ENCODE measurements at regions not wholly inside any gene's neighbourhood (a gene's known extent, or its start where the extent isn't known, plus 50 kb on each side); places are given as distances from the start of the nearest gene placed in this dataset.
A peak's percentile ranks its signal among the peaks of the same experiment; 100 is the strongest.

DNA sequence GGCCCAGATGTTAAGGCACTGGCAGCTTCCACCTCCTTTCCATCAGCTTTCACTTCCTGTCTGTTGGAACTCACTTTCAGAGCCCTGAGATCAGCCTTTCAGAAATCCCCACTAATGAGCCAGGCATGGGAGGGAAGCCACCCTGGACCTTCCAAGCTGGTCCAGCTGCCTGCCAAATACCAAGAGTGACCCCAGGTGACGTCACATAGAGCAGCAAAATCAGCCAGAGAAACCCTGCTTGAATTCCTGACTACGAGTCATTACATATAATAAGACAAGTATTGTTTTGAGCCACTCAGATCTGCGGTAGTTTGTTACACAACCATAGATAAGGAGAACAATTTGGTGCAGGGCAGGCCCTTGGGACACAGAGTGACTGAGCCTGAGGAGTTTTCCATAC is 556.0 kb upstream of the JAG1 start:
- peak; percentile 61 for DNase-seq

DNA sequence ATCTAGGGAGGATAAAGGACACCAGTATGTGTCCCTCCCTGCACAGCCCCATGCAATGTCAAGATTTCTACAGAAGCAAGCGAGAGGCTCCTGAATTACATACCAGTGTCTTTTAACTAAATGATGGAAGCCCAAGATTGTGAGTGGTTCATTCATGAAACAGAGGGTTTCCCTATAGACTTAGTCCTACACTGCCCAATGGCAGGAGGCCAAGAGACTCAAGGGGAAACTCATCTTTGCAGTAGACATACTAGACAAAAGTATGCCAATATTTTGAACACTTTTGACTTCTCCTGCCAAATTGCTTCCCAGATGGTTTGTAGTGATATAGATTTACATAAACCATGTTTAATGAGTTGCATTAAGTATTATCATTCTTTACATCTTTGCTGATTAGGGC is 557.2 kb upstream of the JAG1 start:
- DNase-seq = no peak

DNA sequence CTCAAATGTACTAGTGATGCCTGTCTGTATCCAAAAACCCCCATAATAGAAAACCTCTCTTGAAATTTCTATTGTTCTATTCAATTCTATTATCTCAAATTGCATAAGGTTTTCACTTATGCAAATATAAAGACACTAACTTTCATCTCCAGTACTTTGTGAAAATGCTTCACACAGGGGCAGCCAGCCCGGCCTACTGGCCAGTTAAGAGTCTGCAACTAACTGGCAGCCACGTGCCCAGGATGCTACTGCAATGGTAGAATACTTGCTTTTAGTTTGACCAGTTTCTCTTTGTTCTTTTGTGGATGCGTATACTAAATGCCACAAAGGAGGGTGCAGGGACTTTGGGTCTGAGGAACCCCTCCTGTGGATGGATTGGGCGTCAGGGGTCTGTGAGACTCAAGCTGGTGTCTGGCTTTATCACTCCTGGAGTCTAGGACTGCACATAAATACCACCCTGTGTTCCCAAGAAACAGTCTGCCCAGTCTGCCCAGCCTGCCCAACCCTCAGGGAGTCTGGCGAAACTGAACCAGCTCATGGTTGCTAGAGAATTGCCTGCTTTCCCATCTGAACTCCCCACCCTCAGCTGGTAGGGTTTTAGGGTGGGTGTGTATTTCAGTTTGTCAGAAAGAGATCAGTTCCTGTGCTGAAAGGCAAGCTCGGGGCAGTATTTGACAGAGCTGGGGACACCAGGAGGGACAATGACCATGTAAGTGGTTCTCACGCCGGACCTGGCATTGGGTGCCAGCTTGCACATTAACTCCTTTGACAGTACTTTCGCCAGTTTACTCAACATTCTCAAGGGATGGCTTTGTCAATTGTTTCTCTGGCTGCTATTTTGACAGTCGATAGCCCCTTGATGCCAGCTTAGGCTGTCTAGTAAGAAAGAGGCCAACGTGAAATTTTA is 558.2 kb upstream of the JAG1 start:
- DNase-seq = no peak

DNA sequence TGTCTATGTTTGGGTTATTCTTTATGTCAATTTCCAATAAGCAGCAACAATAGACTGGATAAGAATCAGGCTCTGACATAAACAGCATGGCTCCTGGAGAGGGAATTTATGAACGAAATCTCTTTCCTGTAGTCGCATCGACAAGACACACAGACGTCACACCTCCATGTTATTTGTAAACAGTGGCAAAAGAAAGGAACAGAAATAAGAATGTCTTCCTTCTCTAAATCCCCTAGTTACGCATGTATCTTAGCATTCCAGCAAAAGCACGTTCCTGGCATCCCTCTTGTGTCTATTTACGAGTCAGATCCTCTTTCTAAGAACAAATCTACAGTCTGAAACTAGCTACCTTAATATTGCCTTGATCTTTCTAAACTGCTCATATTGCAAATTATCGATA is 559.1 kb upstream of the JAG1 start:
- no peak for DNase-seq

- no peak for DNase-seq
These were observed 560.4 kb upstream of the JAG1 start for GRCh38 chr20:11234181-11234580.

DNA sequence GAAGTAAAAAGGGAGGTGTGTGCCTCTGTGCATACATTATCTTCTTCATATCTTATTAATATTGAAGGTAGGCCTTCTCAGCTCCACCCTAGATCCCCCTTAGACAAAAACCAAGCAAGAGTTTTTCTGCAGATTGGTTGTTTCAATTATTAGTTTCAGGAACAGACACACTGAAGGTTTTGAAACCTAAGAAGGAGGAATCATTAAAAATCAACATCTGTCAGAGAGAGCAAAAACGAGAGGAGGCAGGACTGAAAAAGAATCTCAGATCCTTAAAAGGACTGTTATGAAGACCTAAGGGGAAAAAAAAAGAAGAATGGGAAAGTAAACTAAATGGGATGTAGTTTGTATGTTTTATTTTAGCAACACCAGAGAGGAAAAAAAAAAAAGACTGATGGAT is 560.8 kb upstream of the JAG1 start:
- DNase-seq = no peak

GRCh38 chr20:11235058-11235457 is 561.3 kb upstream of the JAG1 start:
- no peak for DNase-seq

DNA sequence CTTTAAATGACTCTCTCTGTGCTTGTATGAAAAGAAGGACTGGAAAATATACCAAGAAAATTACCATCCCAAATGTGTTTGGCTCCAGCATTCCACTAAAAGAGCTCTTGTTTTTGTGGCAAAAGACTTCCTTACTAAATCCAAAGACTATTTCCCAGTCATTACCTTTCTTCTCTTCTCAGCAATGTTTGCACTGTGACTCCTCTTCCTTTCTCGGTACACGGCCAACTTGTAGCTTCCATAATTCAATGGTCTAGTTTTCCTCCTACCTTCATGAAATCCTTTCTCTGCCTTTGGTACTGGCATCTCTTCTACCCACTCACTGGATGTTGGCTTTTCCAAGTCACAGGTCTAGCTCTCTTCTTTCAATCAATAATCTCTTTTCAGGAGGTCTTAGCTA is 568.5 kb upstream of the JAG1 start:
- no peak for DNase-seq

DNA sequence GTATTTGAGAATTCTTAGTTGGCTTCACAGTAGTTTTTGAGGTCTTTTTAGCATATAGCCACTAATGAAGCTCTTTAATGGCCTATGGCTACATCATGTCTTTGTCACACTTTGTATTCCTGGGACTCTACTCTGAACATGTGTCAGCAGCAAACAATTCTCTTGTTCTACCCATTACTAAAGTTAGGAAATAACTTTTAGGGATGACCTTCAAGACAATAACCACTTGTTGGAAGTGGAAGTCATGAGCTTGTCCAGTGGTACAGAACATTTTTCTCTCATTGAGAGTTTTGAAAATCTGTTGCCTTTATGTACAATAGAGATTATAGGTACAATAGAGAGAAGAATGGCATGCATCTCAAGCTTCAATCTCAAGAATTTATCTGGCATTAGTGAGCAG is 571.6 kb upstream of the JAG1 start:
- no peak for DNase-seq

- peak; percentile 48 for DNase-seq
These were observed 572.5 kb upstream of the JAG1 start for GRCh38 chr20:11246251-11246775.

- no peak for DNase-seq
These were observed 573.5 kb upstream of the JAG1 start for GRCh38 chr20:11247046-11248010.

DNA sequence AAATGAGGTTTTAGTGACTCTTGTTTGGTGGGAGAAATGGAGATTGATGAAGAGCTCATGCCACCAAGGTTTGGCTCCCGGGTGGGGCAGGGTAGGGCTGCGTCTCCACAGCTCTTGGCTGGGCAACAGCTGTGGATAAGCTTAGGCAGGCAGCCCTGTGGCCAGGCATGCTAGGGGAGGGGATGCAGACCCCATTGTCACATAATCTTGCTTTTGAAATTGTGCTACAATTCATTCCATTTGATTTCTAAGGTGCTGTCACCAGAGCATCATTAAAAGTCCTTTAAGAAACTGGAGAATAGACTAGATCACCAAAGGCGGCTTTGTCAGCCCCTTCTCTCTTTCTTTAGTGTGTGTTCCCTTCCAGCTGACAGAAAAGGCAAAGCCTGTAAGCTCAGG is 574.2 kb upstream of the JAG1 start:
- no peak for DNase-seq

DNA sequence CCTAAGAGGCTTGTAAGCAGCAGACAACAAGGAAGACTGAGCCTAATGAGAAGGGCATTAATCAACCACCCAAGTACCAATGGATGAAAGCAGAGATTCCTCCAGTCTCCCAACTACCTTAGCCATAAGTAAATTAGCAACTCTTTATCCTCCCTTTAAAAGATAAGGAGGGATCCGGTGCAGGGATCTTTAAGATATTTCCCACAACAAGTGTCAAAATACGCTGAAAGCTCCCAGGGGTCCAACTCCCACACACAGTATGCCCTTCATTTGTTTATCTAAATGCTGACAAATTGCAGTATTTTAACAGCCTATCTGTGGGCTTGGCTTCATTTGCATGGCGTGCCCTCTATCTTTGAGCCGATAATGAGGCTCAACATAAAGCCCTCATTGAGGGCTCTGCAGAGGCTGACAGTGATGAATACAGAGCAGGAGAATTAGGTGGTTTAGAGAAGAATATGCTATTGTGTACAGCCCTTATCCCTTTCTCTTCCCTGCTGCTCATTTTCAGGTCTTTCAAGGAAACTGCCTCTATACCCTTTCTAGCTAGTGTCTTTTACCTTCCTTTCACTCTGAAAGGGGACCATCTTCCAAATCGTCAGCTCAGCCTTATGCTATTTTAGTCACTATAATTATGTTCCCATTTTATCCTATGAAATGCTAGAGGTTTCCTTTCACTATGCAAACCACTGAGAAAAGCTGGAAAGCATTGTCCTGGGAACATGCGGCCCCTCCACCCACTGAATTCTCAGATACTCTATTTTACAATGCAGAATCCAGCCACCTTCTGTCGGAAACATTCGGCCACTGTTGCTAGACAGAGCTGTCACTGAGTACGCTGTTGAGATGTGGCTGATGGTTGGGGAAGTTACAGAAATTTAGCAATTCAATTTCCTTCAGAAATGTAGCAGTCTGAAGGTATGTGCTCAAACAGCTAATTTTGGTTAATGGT is 575.2 kb upstream of the JAG1 start:
- DNase-seq = no peak

DNA sequence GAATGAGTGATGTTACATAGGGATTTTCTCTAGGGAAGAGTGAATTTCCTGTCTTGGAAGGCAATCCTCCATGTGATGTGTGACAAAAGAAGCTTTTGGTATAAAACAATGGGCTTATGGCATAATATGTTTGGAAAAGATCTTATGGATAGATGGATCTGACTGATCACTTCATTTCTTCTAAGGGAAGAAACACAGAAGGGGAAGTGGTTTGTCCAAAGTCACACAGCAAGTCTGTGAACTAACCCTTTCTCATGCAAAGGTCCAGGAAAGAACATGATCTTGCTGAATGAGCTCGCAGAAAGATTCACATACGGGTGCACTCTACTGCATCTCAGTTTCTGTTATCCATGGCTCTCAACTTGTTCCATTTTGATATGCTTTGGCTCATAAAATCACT is 575.9 kb upstream of the JAG1 start:
- DNase-seq = no peak

DNA sequence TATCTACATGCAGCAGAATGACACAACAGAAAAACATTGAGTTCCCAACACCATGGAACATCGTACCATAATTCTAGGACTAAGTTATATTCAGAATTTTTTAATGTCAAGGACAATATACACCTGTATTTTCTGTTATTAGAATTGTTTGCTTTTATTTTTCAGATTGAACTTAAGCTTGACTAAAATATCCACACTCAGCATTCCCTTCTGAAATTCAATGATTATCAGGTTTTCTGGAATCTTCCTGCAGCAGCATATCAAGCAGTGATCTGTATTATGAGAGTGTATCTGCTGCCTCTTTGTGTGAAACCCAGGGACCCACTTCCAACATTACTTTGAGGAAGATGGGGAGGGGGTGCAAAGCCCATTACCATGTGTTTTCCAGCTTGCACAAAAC is 578.6 kb upstream of the JAG1 start:
- no peak for DNase-seq

DNA sequence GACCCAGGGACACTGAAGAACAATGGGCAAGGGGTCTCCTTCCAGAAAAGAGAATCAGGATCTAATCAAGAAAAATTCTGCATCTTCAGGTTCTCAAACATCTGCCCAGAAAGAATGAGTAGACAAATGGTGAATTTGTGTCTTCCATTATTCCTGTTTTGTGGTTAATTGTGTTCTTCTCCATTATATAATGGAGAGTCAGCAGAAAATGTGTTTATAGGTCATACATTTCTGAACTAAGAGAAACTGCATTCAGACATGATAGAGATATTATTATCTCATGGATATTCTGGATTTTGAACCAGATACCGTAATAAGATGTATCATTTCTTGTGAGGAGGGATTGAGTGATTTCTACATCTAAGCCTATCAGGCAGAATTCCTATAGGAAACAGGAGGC is 581.7 kb upstream of the JAG1 start:
- DNase-seq = no peak

DNA sequence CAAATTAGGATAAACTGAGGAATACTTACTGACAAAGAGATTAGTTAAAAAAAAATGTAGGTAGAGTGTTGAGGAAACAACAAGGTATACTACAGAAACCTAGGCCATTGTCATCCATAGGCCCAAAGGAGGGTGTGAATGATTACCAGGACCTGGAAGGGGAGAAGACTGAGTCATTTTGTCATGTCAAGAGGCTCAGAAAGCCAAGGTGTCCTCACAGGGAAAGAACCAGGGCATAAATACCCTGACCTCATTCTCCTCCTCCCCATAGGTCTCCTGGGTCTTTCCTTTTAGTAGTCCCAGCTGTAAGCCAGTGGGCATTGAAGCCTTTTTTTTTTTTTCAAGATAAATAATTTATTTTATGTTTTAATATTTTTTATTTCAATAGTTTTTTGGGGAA is 582.1 kb upstream of the JAG1 start:
- DNase-seq = no peak

GRCh38 chr20:11260611-11261010 is 586.8 kb upstream of the JAG1 start:
- no peak for DNase-seq

GRCh38 chr20:11261533-11262000 is 587.8 kb upstream of the JAG1 start:
- DNase-seq = no peak

- no peak for DNase-seq
These were observed 592.8 kb upstream of the JAG1 start for GRCh38 chr20:11266571-11266970.

DNA sequence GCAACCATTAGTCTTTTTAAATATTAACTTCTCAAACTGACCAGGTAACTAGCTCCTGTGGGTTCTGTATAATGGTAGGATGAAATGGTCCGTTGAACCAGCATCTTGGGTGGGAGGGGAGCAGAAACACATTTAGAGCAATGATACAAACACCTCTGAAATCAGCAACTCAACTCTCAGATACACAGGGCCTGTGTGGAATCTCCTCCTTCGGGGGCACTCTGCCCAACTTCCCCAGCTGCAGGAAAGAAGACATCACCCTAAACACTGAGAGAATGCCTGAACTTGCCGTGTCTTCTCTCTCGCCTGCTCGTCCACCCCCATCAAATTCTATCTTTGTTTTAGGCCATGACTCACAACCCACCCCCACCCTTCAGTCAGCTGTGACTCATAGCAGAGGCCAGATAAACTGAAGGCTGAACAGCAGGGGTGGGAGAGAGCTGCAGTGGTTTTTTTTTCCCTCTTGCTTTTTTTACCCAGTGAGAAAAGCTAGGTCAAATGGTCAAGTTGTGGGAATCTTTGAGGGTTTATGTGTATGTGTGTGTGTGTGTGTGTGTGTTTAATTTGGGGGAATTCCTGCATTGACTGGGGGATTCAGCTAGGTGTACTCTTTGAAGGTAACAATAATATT is 593.4 kb upstream of the JAG1 start:
- peak; percentile 69 for DNase-seq

Measured in left hindlimb (tissue), 1 donor.